ENCODE measurements at regions not wholly inside any gene's neighbourhood (a gene's known extent, or its start where the extent isn't known, plus 50 kb on each side); places are given as distances from the start of the nearest gene placed in this dataset.

DNA sequence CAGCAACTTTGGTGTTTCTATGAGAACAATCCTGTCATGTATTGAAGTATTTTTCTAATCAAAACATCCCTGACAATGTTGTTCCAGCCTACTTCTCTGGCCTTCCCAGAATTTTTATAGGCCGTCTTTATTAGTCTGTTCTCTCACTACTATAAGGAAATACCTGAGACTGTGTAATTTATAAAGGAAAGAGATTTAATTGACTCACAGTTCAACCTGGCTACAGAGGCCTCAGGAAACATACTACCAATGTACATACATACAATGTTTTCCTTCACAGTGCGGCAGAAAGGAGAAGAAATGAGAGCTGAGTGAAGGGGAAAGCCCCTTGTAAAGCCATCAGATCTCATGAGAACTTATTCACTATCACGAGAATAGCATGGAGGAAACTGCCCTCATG, 484.7 kb upstream of the PODXL start:
- TF ChIP-seq POLR2A (IDR thresholded peaks at IDR 0.05; ENCODE audit: low read depth, low read length) (no peak), POLR2AphosphoS5 (IDR thresholded peaks at IDR 0.05; ENCODE audit: insufficient read depth, low read depth, low read length) (no peak), GATA2 (IDR thresholded peaks at IDR 0.05; ENCODE audit: insufficient read depth, insufficient read length, low read depth, low read length) (no peak)
- TF ChIP-seq, protein P1, sequence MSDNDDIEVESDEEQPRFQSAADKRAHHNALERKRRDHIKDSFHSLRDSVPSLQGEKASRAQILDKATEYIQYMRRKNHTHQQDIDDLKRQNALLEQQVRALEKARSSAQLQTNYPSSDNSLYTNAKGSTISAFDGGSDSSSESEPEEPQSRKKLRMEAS (IDR thresholded peaks at IDR 0.05; ENCODE audit: insufficient read depth, insufficient read length), result no peak
- TF ChIP-seq, protein P2, sequence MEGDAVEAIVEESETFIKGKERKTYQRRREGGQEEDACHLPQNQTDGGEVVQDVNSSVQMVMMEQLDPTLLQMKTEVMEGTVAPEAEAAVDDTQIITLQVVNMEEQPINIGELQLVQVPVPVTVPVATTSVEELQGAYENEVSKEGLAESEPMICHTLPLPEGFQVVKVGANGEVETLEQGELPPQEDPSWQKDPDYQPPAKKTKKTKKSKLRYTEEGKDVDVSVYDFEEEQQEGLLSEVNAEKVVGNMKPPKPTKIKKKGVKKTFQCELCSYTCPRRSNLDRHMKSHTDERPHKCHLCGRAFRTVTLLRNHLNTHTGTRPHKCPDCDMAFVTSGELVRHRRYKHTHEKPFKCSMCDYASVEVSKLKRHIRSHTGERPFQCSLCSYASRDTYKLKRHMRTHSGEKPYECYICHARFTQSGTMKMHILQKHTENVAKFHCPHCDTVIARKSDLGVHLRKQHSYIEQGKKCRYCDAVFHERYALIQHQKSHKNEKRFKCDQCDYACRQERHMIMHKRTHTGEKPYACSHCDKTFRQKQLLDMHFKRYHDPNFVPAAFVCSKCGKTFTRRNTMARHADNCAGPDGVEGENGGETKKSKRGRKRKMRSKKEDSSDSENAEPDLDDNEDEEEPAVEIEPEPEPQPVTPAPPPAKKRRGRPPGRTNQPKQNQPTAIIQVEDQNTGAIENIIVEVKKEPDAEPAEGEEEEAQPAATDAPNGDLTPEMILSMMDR (IDR thresholded peaks at IDR 0.05; ENCODE audit: extremely low read depth in 1 of 2, insufficient read depth in 1 of 2, low read depth in 1 of 2, low read length in 2 of 2), result no peak
